Mesenteric fat pad (tissue), 1 donor: ENCODE measurements at regions not wholly inside any gene's neighbourhood (a gene's known extent, or its start where the extent isn't known, plus 50 kb on each side); places are given as distances from the start of the nearest gene placed in this dataset.
"Not testable (repeated sequence)": the region's sequence is repeated elsewhere in the genome, so short reads cannot be mapped to it uniquely, and the experiment has no call there.

Experiments
- DNase-seq: peaks from one replicate; pipeline ENCODE4 v3.0.0-alpha.2; 2020; ENCODE audit warnings: low spot score
- donor health status: DM: yes; HTN: yes; CAD: no.

DNA sequence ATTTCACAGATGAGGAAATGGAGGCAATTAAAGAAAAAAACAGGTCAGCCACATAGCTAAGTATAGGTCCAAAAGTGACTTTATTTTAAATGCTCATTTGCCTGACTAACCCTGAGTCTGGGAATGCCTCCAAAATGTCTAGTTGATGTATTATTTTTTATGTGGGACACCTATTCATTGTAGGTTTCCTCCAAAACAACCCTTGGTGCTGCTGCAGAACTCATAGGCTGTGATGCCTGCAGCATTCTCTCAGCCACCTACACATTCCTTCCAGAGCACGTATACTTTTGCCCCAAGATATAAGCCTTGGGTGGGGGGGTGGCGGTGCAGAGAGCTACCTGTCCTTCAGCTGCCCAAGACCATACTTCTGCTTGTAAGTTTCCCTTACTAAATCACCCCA is 77.4 kb downstream of the MSX2 start:
- DNase-seq: no peak

- DNase-seq: no peak
Measured at GRCh38 chr5:174800435-174800834, 76.1 kb downstream of the MSX2 start.

- DNase-seq: no peak
Measured at GRCh38 chr5:174799121-174799520, 74.7 kb downstream of the MSX2 start.

- no peak for DNase-seq
Measured at GRCh38 chr5:174798551-174798951, 74.2 kb downstream of the MSX2 start.

DNA sequence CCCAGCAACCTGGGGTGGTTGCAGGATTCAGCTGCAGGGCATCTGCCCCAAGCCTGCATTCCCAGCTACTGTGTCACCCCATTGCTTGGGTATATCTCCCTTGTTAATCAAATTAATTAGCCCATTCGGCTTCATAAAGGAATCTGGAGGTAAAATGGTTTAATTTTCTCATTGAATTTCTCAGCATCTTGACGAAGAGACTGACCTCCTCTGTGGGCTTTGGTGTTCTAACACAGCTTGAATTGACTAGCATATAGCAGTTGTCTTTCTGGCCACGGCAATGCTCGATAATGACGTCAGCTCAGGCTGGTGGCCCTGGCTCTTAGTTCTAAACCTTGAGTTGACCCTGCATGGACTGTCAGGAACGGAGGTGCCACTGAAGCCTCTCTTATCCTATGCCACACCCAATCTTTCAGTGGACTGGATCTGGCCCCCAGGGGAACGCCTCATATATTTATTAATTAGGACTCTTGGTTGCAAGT is 72.4 kb downstream of the MSX2 start:
- no peak for DNase-seq

- no peak for DNase-seq
Measured at GRCh38 chr5:174794931-174795672, 70.7 kb downstream of the MSX2 start.

GRCh38 chr5:174793684-174794328 is 69.4 kb downstream of the MSX2 start:
- peak; percentile 91 for DNase-seq

DNA sequence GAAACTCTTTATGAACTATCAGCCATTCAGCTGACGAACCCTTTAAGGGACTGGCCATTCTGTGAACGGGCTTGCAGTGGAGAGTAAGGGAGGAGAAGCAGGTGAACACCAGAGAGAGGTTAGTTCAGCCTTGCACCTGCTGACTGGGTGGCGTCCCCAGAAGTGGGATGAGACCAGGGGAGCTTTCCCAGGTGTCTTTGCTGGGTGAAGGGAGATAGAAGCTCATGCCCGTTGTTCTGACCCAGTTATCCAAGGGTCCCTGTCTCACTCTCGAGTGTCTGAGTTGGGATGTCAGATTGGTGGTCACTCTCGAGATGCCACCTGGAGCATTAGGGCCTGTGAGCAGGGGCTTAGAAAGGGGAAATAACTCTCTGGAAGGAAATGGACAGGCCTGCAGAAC is 68.7 kb downstream of the MSX2 start:
- DNase-seq: no peak

GRCh38 chr5:174792265-174792664 is 67.9 kb downstream of the MSX2 start:
- DNase-seq: not testable (repeated sequence)

GRCh38 chr5:174790906-174791305 is 66.5 kb downstream of the MSX2 start:
- DNase-seq: no peak

- no peak for DNase-seq
Measured at GRCh38 chr5:174789596-174789995, 65.2 kb downstream of the MSX2 start.

DNA sequence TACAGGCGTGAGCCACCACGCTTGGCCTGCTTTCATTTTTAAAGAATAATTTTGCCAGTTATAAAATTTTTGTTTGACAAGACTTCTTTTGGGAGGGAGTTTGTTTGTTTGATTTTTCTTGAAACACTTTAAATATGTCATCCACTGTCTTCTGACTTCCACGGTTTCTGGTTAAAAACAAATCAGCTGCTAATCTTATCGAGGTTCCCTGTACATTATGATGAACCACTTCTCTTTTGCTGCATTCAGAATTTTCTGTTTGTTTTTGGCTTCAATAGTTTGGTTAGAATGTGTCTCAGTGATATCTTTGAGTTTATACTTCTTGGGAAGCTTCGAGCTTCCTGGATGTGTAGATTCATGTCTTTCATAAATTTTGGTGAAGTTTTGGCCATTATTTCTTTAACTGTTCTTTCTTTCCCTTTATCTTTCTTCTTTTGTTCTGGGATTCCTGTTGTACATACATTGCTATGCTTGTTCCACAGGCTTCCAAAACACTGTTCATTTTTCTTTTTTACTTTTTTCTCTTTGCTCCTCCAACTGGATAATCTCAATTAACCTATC is 60.8 kb downstream of the MSX2 start:
- no peak for DNase-seq
